Stimulated activated CD4-positive, alpha-beta T cell treated with anti-CD3 and anti-CD28 coated beads, Interleukin-1b, Interleukin-23, amount 100 ng/mL, for 4 hours (primary cell): ENCODE measurements at regions not wholly inside any gene's neighbourhood (a gene's known extent, or its start where the extent isn't known, plus 50 kb on each side); places are given as distances from the start of the nearest gene placed in this dataset.

Experiments
- DNase-seq, 2 donors: peaks; one replicate each; pipeline ENCODE4 v3.0.0-alpha.2; 2020; ENCODE audit warnings: low read depth in 2 of 2

GRCh38 chr13:72456486-72456885 lies 270.9 kb downstream of the MZT1 start:
- DNase-seq, result no peak

- no peak for DNase-seq
Observed at GRCh38 chr13:72453161-72453560, 274.3 kb downstream of the MZT1 start.

- DNase-seq, result no peak
Observed at GRCh38 chr13:72448082-72448481, 279.3 kb downstream of the MZT1 start.

- no peak for DNase-seq
Observed at GRCh38 chr13:72444999-72445398, 282.4 kb downstream of the MZT1 start.

- DNase-seq, result no peak
Observed at GRCh38 chr13:72437458-72437857, 290.0 kb downstream of the MZT1 start.

GRCh38 chr13:72435251-72435650 lies 292.2 kb downstream of the MZT1 start:
- DNase-seq, result no peak

GRCh38 chr13:72431981-72432682 lies 295.3 kb downstream of the MZT1 start:
- DNase-seq, result no peak

GRCh38 chr13:72430923-72431322 lies 296.5 kb downstream of the MZT1 start:
- no peak for DNase-seq

- no peak for DNase-seq
Observed at GRCh38 chr13:72427757-72428528, 299.5 kb downstream of the MZT1 start.

GRCh38 chr13:72424059-72424458 lies 303.4 kb downstream of the MZT1 start:
- DNase-seq, result no peak

- DNase-seq, result no peak
Observed at GRCh38 chr13:72415817-72416216, 311.6 kb downstream of the MZT1 start.

GRCh38 chr13:72412481-72412880 lies 314.9 kb downstream of the MZT1 start:
- DNase-seq, result no peak

GRCh38 chr13:72405441-72405840 lies 322.0 kb downstream of the MZT1 start:
- DNase-seq, result no peak

GRCh38 chr13:72403396-72404010 lies 323.9 kb downstream of the MZT1 start:
- DNase-seq, result no peak

- DNase-seq, result no peak
Observed at GRCh38 chr13:72400856-72401255, 326.6 kb downstream of the MZT1 start.

GRCh38 chr13:72399351-72399750 lies 328.1 kb downstream of the MZT1 start:
- DNase-seq, result no peak

GRCh38 chr13:72397265-72397664 lies 330.2 kb downstream of the MZT1 start:
- DNase-seq, result no peak

GRCh38 chr13:72390909-72391308 lies 336.5 kb downstream of the MZT1 start:
- no peak for DNase-seq

- DNase-seq, result no peak
Observed at GRCh38 chr13:72386138-72386684, 341.2 kb downstream of the MZT1 start.

GRCh38 chr13:72384879-72385278 lies 342.6 kb downstream of the MZT1 start:
- DNase-seq, result no peak

- no peak for DNase-seq
Observed at GRCh38 chr13:72384186-72384823, 343.1 kb downstream of the MZT1 start.

- no peak for DNase-seq
Observed at GRCh38 chr13:72383646-72384045, 343.8 kb downstream of the MZT1 start.
